Testis (tissue), 2 donors: ENCODE measurements at regions not wholly inside any gene's neighbourhood (a gene's known extent, or its start where the extent isn't known, plus 50 kb on each side); places are given as distances from the start of the nearest gene placed in this dataset.

Experiments used
- DNase-seq: peaks from one replicate; pipeline ENCODE4 v3.0.0-alpha.2; 2019
- H3K27ac ChIP-seq, 2 donors: fragments of 200-600 bp; sonication (generic); one replicate each; pipeline ENCODE4 v1.5.1; 2019
- H3K27me3 ChIP-seq: fragments of 200-600 bp; sonication (generic); one replicate; pipeline ENCODE4 v1.5.1; 2019
- H3K36me3 ChIP-seq: fragments of 200-600 bp; sonication (generic); one replicate; pipeline ENCODE4 v1.5.1; 2017; ENCODE audit warnings: low read depth; ENCODE audit errors: missing control alignments
- H3K4me1 ChIP-seq: fragments of 200-600 bp; sonication (generic); one replicate; pipeline ENCODE4 v1.5.1; 2019
- H3K4me3 ChIP-seq, 2 donors: fragments of 200-600 bp; sonication (generic); one replicate each; pipeline ENCODE4 v1.5.1; 2017 to 2019
- H3K9me3 ChIP-seq: fragments of 200-600 bp; sonication (generic); one replicate; pipeline ENCODE4 v1.5.1; 2017
- CTCF ChIP-seq, 3 experiments: fragments of 450-650 bp in 2 of 3; fragments of 200-600 bp in 1 of 3; sonication (generic) in 1 of 3; IDR thresholded peaks; one replicate each; pipeline ENCODE4 v1.5.1; 2016 to 2019; ENCODE audit warnings: antibody characterized with exemption in 3 of 3, mild to moderate bottlenecking in 2 of 3, moderate library complexity in 1 of 3
- POLR2A ChIP-seq: fragments of 450-650 bp; IDR thresholded peaks from one replicate; pipeline ENCODE4 v1.6.1; 2017; ENCODE audit warnings: antibody characterized with exemption, mild to moderate bottlenecking, moderate library complexity
- WGBS, 2 donors: methylation state at CpG; one replicate each; pipeline ENCODE4 v1.1.5; 2018; 5-methylcytosine and 5-hydroxymethylcytosine counted together
- intact Hi-C: fragments of 100-400 bp; cut with DNase I; formaldehyde crosslinking; loops from one replicate; pipeline ENCODE4 v1.15.1; 2023; ENCODE audit warnings: low total_unique reads

GRCh38 chr4:138868562-138868961 lies 147.0 kb upstream of the NOCT start:
- H3K27ac ChIP-seq, result no peak overlapping the region
- H3K27me3 ChIP-seq, result no peaks in the 10 kb centered on the region
- no peak for DNase-seq
- H3K36me3 ChIP-seq, result no peaks in the 10 kb centered on the region
- no peak for TF ChIP-seq POLR2A
- TF ChIP-seq CTCF (IDR thresholded peaks at IDR 0.05), result no peak
- H3K4me1 ChIP-seq, result no peaks in the 10 kb centered on the region
- no peak overlapping the region for H3K4me3 ChIP-seq
- intact Hi-C loops, result no loop called here
- no peaks in the 10 kb centered on the region for H3K9me3 ChIP-seq
- WGBS, 2 donors, result 28 to 49% methylated on average over 3 of the region's 3 CpGs

GRCh38 chr4:138867404-138867803 lies 148.2 kb upstream of the NOCT start:
- Histone ChIP-seq H3K27ac (no peak overlapping the region), H3K36me3 (no peaks in the 10 kb centered on the region), H3K9me3 (no peaks in the 10 kb centered on the region), H3K4me1 (no peaks in the 10 kb centered on the region), H3K4me3 (no peak overlapping the region), H3K27me3 (no peaks in the 10 kb centered on the region)
- 79 to 95% methylated on average over 6 of the region's 6 CpGs for WGBS, 2 donors
- TF ChIP-seq CTCF (IDR thresholded peaks at IDR 0.05) (no peak), POLR2A (no peak)
- no peak for DNase-seq
- intact Hi-C loops, result no loop called here

GRCh38 chr4:138866314-138866713 lies 149.3 kb upstream of the NOCT start:
- Histone ChIP-seq H3K36me3 (no peaks in the 10 kb centered on the region), H3K9me3 (no peaks in the 10 kb centered on the region), H3K4me3 (no peak overlapping the region), H3K27ac (no peak overlapping the region), H3K4me1 (no peaks in the 10 kb centered on the region), H3K27me3 (no peaks in the 10 kb centered on the region)
- TF ChIP-seq POLR2A (no peak), CTCF (IDR thresholded peaks at IDR 0.05) (no peak)
- no peak for DNase-seq
- intact Hi-C loops, result no loop called here
- 80 to 96% methylated on average over 1 to 2 of the region's 2 CpGs for WGBS, 2 donors

GRCh38 chr4:138865765-138866164 lies 149.8 kb upstream of the NOCT start:
- H3K4me1 ChIP-seq, result no peaks in the 10 kb centered on the region
- no peaks in the 10 kb centered on the region for H3K36me3 ChIP-seq
- no peak overlapping the region for H3K4me3 ChIP-seq
- no peaks in the 10 kb centered on the region for H3K27me3 ChIP-seq
- no peak for DNase-seq
- H3K9me3 ChIP-seq, result no peaks in the 10 kb centered on the region
- intact Hi-C loops, result no loop called here
- no peak overlapping the region for H3K27ac ChIP-seq
- 70 to 75% methylated on average over 8 of the region's 8 CpGs for WGBS, 2 donors
- TF ChIP-seq CTCF (IDR thresholded peaks at IDR 0.05) (no peak), POLR2A (no peak)

- no peaks in the 10 kb centered on the region for H3K36me3 ChIP-seq
- intact Hi-C loops, result no loop called here
- no peak overlapping the region for H3K4me3 ChIP-seq
- no peak for DNase-seq
- H3K27ac ChIP-seq, result no peak overlapping the region
- TF ChIP-seq CTCF (IDR thresholded peaks at IDR 0.05) (no peak), POLR2A (no peak)
- H3K27me3 ChIP-seq, result no peaks in the 10 kb centered on the region
- 58 to 73% methylated on average over 10 of the region's 10 CpGs for WGBS, 2 donors
- no peaks in the 10 kb centered on the region for H3K9me3 ChIP-seq
- no peaks in the 10 kb centered on the region for H3K4me1 ChIP-seq
These were observed 150.4 kb upstream of the NOCT start for GRCh38 chr4:138864961-138865720.
